PFSK-1 (cell line): ENCODE measurements at regions not wholly inside any gene's neighbourhood (a gene's known extent, or its start where the extent isn't known, plus 50 kb on each side); places are given as distances from the start of the nearest gene placed in this dataset.

Experiments used
- POLR2AphosphoS5 ChIP-seq: IDR thresholded peaks from 2 replicates; pipeline ENCODE4 v1.6.1; 2012; ENCODE audit warnings: low read depth, mild to moderate bottlenecking, control low read depth, low read length, moderate library complexity
- SIN3A ChIP-seq: IDR thresholded peaks from 2 replicates; pipeline ENCODE4 v1.6.1; 2012; ENCODE audit warnings: mild to moderate bottlenecking, low read length, moderate library complexity, borderline replicate concordance; ENCODE audit not compliant: insufficient read depth

GRCh38 chrX:10813761-10814160, 193.4 kb upstream of the MID1 start:
- no peak for TF ChIP-seq SIN3A
- no peak for TF ChIP-seq POLR2AphosphoS5
